Transverse colon (tissue), 4 donors: ENCODE measurements at regions not wholly inside any gene's neighbourhood (a gene's known extent, or its start where the extent isn't known, plus 50 kb on each side); places are given as distances from the start of the nearest gene placed in this dataset.

Source experiments
- DNase-seq: peaks from one replicate; pipeline ENCODE4 v3.0.0-alpha.2; 2019
- H3K27ac ChIP-seq, 4 donors: fragments of 200-600 bp; sonication (generic); 2 replicates each; pipeline ENCODE4 v1.5.1; 2016 to 2018; ENCODE audit warnings: inconsistent platforms in 4 of 4
- H3K27me3 ChIP-seq: fragments of 200-600 bp; sonication (generic); 2 replicates; pipeline ENCODE4 v1.5.1; 2017; ENCODE audit warnings: inconsistent platforms
- H3K36me3 ChIP-seq, 4 donors: fragments of 200-600 bp; sonication (generic); 2 replicates each; pipeline ENCODE4 v1.5.1; 2017 to 2019; ENCODE audit warnings: inconsistent platforms in 4 of 4
- H3K4me1 ChIP-seq, 4 donors: fragments of 200-600 bp; sonication (generic); 2 replicates each; pipeline ENCODE4 v1.5.1; 2017 to 2020; ENCODE audit warnings: inconsistent platforms in 4 of 4
- H3K4me3 ChIP-seq, 4 donors: fragments of 200-600 bp; sonication (generic); 1 replicate in 1 of 4; 2 replicates in 3 of 4; pipeline versions ENCODE4 v1.5.1 to v1.6.1; 2017 to 2019; ENCODE audit warnings: inconsistent platforms in 4 of 4
- H3K9me3 ChIP-seq, 2 donors: fragments of 200-600 bp; sonication (generic); 2 replicates each; pipeline ENCODE4 v1.5.1; 2017 to 2019; ENCODE audit warnings: inconsistent platforms in 2 of 2
- CTCF ChIP-seq, 5 experiments: fragments of 200-600 bp in 3 of 5; fragments of 450-650 bp in 2 of 5; sonication (generic) in 3 of 5; IDR thresholded peaks; 1 replicate in 2 of 5; 2 replicates in 3 of 5; pipeline ENCODE4 v1.5.1; 2016 to 2017; ENCODE audit warnings: antibody characterized with exemption in 5 of 5, inconsistent platforms in 3 of 5, mild to moderate bottlenecking in 2 of 5, moderate library complexity in 1 of 5
- EP300 ChIP-seq: sonication (generic); formaldehyde crosslinking; IDR thresholded peaks from one replicate; pipeline ENCODE4 v1.6.1; 2017; ENCODE audit warnings: antibody characterized with exemption, low read depth
- POLR2A ChIP-seq: fragments of 450-650 bp; IDR thresholded peaks from one replicate; pipeline ENCODE4 v1.6.1; 2016; ENCODE audit warnings: antibody characterized with exemption, mild to moderate bottlenecking, moderate library complexity
- POLR2AphosphoS5 ChIP-seq, 3 donors: sonication (generic); formaldehyde crosslinking; IDR thresholded peaks; one replicate each; pipeline ENCODE4 v1.6.1; 2016; ENCODE audit warnings: antibody characterized with exemption in 3 of 3
- WGBS, 2 donors: methylation state at CpG; one replicate each; pipeline ENCODE4 v1.1.5; 2018; ENCODE audit warnings: low coverage in 1 of 2; 5-methylcytosine and 5-hydroxymethylcytosine counted together
- in situ Hi-C, 4 donors: fragments of 200-750 bp; cut with MboI; loops; one replicate each; pipeline versions ENCODE4 v1.15.0 to v1.15.1; 2017; ENCODE audit warnings: low sequenced_read_pairs in 3 of 4, low pct_ligation_motif_present in 1 of 4, low pct_unique_long_range_greater_than_20kb in 1 of 4
- intact Hi-C: fragments of 100-400 bp; cut with DNase I; formaldehyde crosslinking; loops from one replicate; pipeline ENCODE4 v1.15.1; 2023; ENCODE audit warnings: low total_unique reads

GRCh38 chr9:16179566-16179965 lies 626.7 kb downstream of the CCDC171 start:
- in situ Hi-C loops, result loop anchor here in 1 of 4 donors (25.0 kb wide), 2 partner anchors 433 to 1283 kb away; no protein-coding TSS in a partner anchor
- H3K27me3 ChIP-seq, result no peaks in the 10 kb centered on the region

GRCh38 chr9:16180091-16180490 lies 627.2 kb downstream of the CCDC171 start:
- 69 to 77% methylated on average over 1 of the region's 1 CpG for WGBS, 2 donors
- Histone ChIP-seq H3K27me3 (no peaks in the 10 kb centered on the region), H3K9me3 (no peaks in the 10 kb centered on the region), H3K27ac (no peak overlapping the region), H3K4me3 (no peak overlapping the region), H3K4me1 (no peaks in the 10 kb centered on the region), H3K36me3 (no peaks in the 10 kb centered on the region)
- TF ChIP-seq CTCF (IDR thresholded peaks at IDR 0.05), result no peak
- TF ChIP-seq POLR2A, result no peak
- no peak for TF ChIP-seq EP300
- TF ChIP-seq POLR2AphosphoS5 (IDR thresholded peaks at IDR 0.05), result no peak
- in situ Hi-C loops, result loop anchor here in 1 of 4 donors (25.0 kb wide), 2 partner anchors 432 to 1282 kb away; no protein-coding TSS in a partner anchor
- no peak for DNase-seq
- intact Hi-C loops, result no loop called here

More at GRCh38 chr9:16179566-16179965, 626.7 kb downstream of the CCDC171 start:
- TF ChIP-seq POLR2A, result no peak
- TF ChIP-seq POLR2AphosphoS5 (IDR thresholded peaks at IDR 0.05), result no peak
- TF ChIP-seq EP300, result no peak
- TF ChIP-seq CTCF (IDR thresholded peaks at IDR 0.05), result no peak
- intact Hi-C loops, result no loop called here
- Histone ChIP-seq H3K36me3 (no peaks in the 10 kb centered on the region), H3K9me3 (no peaks in the 10 kb centered on the region), H3K4me3 (no peak overlapping the region), H3K4me1 (no peaks in the 10 kb centered on the region), H3K27ac (no peak overlapping the region)
- DNase-seq, result no peak
- 82 to 89% methylated on average over 4 to 5 of the region's 5 CpGs for WGBS, 2 donors

GRCh38 chr9:16180546-16180945 lies 627.7 kb downstream of the CCDC171 start:
- in situ Hi-C loops, result loop anchor here in 1 of 4 donors (25.0 kb wide), 2 partner anchors 432 to 1282 kb away; no protein-coding TSS in a partner anchor
- intact Hi-C loops, result no loop called here
- no peaks in the 10 kb centered on the region for H3K36me3 ChIP-seq
- no peaks in the 10 kb centered on the region for H3K9me3 ChIP-seq
- no peak for TF ChIP-seq CTCF (IDR thresholded peaks at IDR 0.05)
- no peak for TF ChIP-seq EP300
- no peak for TF ChIP-seq POLR2AphosphoS5 (IDR thresholded peaks at IDR 0.05)
- H3K27ac ChIP-seq, result no peak overlapping the region
- no peaks in the 10 kb centered on the region for H3K4me1 ChIP-seq
- no peak for DNase-seq
- no peaks in the 10 kb centered on the region for H3K27me3 ChIP-seq
- WGBS, 2 donors, result 35 to 50% methylated on average over 2 of the region's 2 CpGs
- H3K4me3 ChIP-seq, result no peak overlapping the region

GRCh38 chr9:16181539-16181938 lies 628.7 kb downstream of the CCDC171 start:
- no peaks in the 10 kb centered on the region for H3K4me1 ChIP-seq
- no peak overlapping the region for H3K4me3 ChIP-seq
- no peaks in the 10 kb centered on the region for H3K36me3 ChIP-seq
- 83 to 87% methylated on average over 3 of the region's 3 CpGs for WGBS, 2 donors
- H3K27me3 ChIP-seq, result no peaks in the 10 kb centered on the region
- no peaks in the 10 kb centered on the region for H3K9me3 ChIP-seq
- in situ Hi-C loops, result loop anchor here in 1 of 4 donors (25.0 kb wide), 2 partner anchors 431 to 1281 kb away; no protein-coding TSS in a partner anchor
- no peak for DNase-seq
- H3K27ac ChIP-seq, result no peak overlapping the region
- TF ChIP-seq EP300 (no peak), POLR2AphosphoS5 (IDR thresholded peaks at IDR 0.05) (no peak), CTCF (IDR thresholded peaks at IDR 0.05) (no peak)
- intact Hi-C loops, result no loop called here
